Skin epidermis (tissue), 12 donors: ENCODE measurements at regions not wholly inside any gene's neighbourhood (a gene's known extent, or its start where the extent isn't known, plus 50 kb on each side); places are given as distances from the start of the nearest gene placed in this dataset.
"Not testable (repeated sequence)": the region's sequence is repeated elsewhere in the genome, so short reads cannot be mapped to it uniquely, and the experiment has no call there.

Experiments
- H3K27ac ChIP-seq, 21 experiments: fragments of 200-600 bp; sonication (generic) in 11 of 21; one replicate each; pipeline ENCODE4 v1.5.0; 2020; ENCODE audit warnings: mild to moderate bottlenecking in 3 of 21, inconsistent platforms in 2 of 21, moderate library complexity in 2 of 21
- H3K4me3 ChIP-seq, 7 experiments: fragments of 200-600 bp; sonication (generic) in 2 of 7; one replicate each; pipeline ENCODE4 v1.5.0; 2020; ENCODE audit warnings: inconsistent platforms in 2 of 7, mild to moderate bottlenecking in 2 of 7, moderate library complexity in 1 of 7

- H3K4me3 ChIP-seq, H3K27ac ChIP-seq: not testable (repeated sequence)
These were observed 364.8 kb upstream of the GRAMD2B start for GRCh38 chr5:126058392-126058791.

GRCh38 chr5:126062398-126063221, 360.6 kb upstream of the GRAMD2B start:
- peak overlapping the region in 1 of 21 experiments; percentile 8 for H3K27ac ChIP-seq
- H3K4me3 ChIP-seq = no peak overlapping the region

DNA sequence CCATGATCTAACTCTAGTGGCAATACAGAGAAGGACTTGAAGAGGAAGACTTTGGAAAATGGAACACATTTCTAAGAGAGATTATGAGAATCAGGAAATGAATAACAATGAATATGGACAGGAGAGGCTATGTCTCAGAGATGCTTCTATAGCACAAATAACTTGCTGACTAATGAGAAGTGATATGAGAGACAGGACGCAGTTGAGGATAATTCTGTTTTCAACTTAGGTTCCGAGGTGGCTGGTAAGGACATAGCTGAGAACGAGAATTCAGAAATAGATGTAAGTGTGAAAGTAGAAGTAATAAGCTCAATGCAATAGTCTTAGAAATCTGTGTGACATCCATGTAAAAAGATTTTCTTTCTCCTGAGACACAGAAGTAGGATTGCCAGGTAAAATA, 358.1 kb upstream of the GRAMD2B start:
- Histone ChIP-seq H3K27ac (no peak overlapping the region), H3K4me3 (no peak overlapping the region)

- Histone ChIP-seq H3K27ac (no peak overlapping the region), H3K4me3 (no peak overlapping the region)
These were observed 356.4 kb upstream of the GRAMD2B start for GRCh38 chr5:126066836-126067235.

- Histone ChIP-seq H3K27ac (no peak overlapping the region), H3K4me3 (no peak overlapping the region)
These were observed 355.8 kb upstream of the GRAMD2B start for GRCh38 chr5:126067404-126067803.

DNA sequence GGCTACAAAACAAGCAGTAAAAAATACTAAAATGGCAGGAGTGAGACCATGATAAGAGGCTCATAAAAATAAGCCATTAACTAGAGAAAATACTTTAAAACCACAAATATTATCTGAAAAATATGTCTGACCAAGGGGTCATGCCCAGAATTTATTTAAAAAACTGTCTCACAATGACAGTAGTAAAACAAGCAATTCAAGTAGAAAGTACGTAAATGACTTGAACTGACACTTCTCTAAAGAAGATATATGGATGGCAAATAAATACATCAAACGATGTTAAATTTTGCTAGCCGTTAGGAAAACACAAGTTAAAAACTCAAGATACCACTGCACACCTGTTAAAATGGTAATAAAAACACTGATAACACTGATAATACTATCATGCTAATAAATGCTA, 353.9 kb upstream of the GRAMD2B start:
- no peak overlapping the region for H3K27ac ChIP-seq
- H3K4me3 ChIP-seq = no peak overlapping the region

- H3K27ac ChIP-seq = no peak overlapping the region
- no peak overlapping the region for H3K4me3 ChIP-seq
These were observed 352.7 kb upstream of the GRAMD2B start for GRCh38 chr5:126070481-126070880.

DNA sequence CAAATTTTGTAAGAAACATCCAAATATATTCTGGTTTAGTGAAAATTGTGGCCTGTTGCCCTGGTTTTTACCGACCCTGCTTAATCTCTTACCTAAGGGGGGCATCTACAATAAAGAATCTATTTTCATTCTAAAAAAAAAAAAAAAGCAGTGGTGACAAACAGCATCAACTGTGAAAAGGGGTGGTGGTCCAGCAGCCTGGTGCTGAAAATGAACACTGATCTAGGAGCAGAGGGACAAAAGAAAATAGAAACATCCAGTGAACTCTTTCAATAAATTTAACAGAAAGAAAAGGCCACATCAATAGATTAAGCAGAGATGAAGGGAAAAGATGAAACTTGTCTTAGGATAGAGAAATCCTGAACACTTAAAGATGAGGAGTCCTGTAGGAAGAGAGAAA, 348.7 kb upstream of the GRAMD2B start:
- Histone ChIP-seq H3K27ac (no peak overlapping the region), H3K4me3 (no peak overlapping the region)

DNA sequence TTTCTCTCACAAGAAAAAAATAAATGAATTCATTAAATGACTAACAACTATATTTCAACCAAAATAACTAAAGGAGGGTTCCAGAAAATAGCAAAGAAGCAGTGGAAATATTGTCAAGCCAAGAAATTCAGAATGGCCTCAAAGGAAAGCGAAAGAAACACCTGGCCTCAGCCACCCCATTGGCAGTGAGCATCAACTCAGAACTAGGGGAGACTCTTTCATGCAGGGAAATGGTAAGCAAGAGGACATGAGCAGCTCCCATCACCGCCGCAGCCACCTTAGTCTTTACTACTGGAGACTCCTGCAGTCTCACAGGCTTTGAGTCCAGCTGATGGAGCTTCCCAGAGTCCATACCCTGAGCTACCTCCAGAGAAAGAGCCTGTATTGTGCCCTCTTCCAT, 343.9 kb upstream of the GRAMD2B start:
- Histone ChIP-seq H3K27ac (no peak overlapping the region), H3K4me3 (no peak overlapping the region)

DNA sequence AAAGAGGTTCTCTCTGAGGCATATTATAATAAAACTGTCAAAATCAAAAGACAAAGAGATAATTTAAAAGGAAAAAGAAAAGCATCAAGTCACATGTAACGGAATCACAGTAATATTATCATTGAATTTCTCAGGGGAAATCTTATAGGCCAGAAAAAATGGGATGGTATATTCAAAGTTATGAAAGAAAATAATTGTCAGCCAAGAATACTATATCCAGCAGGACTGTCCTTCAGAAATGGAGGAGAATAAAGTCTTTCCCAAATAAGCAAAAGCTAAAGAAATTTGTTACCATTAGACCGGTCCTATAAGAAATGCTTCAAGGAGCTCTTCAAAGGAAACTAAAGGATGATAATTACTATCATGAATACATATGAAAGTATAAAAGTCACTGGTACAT, 342.0 kb upstream of the GRAMD2B start:
- Histone ChIP-seq H3K4me3 (no peak overlapping the region), H3K27ac (no peak overlapping the region)

- Histone ChIP-seq H3K27ac (no peak overlapping the region), H3K4me3 (no peak overlapping the region)
These were observed 330.2 kb upstream of the GRAMD2B start for GRCh38 chr5:126093041-126093440.

DNA sequence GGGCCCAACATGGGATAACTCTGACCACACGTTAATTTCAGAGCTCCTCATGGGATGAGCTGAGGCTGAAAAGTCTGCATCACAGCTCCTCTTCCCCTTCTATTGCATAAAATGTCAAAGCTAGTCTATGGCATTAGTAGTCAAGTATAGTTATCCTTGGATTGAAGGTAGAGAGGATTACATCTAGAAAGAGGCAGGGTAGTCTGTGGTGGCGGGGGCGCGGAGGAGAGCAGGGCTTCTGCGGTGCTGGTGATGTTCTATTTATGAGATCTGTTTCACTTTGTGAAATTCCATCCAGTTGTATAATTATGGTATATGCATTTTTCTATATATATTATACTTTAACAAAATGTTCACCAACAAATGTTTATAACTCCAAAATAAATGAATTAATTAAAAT, 329.5 kb upstream of the GRAMD2B start:
- no peak overlapping the region for H3K4me3 ChIP-seq
- H3K27ac ChIP-seq = no peak overlapping the region

GRCh38 chr5:126094991-126095390, 328.2 kb upstream of the GRAMD2B start:
- Histone ChIP-seq H3K27ac (no peak overlapping the region), H3K4me3 (no peak overlapping the region)

GRCh38 chr5:126096442-126097006, 326.7 kb upstream of the GRAMD2B start:
- peak overlapping the region in 1 of 21 experiments; percentile 37 for H3K27ac ChIP-seq

DNA sequence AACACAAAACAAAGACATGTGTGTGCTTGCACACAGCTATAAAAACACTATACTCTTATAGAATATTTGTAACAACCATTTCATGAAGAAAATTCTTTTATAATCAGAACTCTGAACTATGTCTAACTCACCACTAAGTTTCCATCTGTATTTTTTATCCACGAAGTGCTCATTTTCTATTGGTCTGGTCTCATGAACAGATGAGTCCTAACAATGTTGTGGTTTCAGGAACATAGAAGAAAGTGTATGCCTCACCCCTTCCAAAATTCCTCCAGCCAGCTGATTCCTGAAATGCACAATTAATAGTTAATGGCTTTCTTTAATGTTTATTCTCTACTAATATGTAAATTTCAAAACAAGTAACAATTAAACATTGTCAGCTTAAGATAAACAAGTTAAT, 325.3 kb upstream of the GRAMD2B start:
- peak overlapping the region in 2 of 21 experiments; percentile 4 to 16 for H3K27ac ChIP-seq
- no peak overlapping the region for H3K4me3 ChIP-seq

More at GRCh38 chr5:126096442-126097006, 326.7 kb upstream of the GRAMD2B start:
- no peak overlapping the region for H3K4me3 ChIP-seq

DNA sequence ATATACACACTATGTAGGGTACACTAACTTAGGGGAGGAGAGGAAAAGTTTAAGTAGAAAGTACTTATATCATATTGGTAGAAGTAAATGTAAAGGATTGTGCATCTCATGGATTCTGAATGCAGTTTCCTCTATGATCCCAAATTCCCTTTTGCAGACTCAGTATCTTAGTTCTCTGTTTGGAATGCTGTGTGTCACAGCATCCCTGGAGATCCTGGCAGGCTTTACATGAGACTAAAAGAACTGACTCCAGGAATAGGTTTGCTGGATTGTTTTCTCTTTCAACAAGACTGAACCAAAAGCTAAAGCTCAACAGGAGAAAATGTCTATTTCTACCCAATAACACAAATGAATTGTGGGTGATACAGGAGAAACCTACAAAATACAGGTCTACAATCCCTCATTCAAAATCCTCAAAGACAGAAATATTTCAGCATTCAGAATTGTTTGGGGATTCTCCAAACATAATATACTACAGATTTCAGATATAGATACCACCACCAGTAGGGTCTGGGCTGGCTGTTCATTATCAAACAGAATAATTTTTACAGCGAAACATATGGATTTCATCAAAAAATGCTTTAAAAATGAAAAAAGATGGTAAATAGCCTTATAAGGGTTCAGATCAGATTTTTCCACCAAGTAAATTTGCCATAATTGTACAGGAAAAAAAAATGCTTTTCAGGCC, 324.7 kb upstream of the GRAMD2B start:
- Histone ChIP-seq H3K27ac (peak overlapping the region in 3 of 21 experiments; percentile 16 to 31 (median 16)), H3K4me3 (no peak overlapping the region)

DNA sequence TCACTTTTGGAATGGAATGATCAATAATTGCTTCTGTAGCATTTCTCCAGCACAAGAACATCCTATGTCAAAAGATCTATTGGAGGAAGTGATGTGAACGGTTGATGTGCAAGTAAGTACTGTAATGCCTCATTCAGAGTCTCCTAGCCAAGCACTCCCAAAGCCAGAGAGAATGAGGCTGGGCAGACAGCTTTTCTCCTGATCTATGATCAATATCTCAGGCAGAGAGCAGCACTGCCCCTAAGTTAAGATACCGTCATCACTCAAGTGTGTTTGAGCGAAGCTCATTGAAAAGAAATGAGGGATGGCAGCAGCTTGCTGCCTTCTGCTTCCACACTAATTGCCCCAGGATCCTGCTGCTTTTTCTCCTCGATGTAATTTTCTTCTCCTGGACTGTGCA, 324.1 kb upstream of the GRAMD2B start:
- H3K4me3 ChIP-seq = no peak overlapping the region
- peak overlapping the region in 1 of 21 experiments; percentile 31 for H3K27ac ChIP-seq

DNA sequence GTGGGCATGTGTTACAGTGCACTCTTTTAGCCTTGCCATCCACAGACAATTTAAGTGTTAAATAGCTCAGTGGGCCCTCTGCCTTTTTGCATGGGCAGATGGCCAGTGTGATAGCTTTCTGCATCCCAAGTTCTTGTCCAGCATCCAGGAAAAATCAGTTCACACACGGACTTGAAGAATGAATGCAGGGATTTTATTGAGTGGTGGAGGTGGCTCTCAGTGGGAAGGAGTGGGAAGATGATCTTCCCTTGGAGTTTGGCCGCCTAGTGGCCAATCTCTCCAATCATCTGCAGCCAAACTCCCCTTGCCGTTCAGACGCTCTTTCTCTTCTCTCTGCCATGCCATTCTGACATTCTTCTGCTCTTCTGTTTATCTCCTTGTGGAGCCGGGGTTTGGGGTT, 322.4 kb upstream of the GRAMD2B start:
- H3K4me3 ChIP-seq = no peak overlapping the region
- no peak overlapping the region for H3K27ac ChIP-seq

DNA sequence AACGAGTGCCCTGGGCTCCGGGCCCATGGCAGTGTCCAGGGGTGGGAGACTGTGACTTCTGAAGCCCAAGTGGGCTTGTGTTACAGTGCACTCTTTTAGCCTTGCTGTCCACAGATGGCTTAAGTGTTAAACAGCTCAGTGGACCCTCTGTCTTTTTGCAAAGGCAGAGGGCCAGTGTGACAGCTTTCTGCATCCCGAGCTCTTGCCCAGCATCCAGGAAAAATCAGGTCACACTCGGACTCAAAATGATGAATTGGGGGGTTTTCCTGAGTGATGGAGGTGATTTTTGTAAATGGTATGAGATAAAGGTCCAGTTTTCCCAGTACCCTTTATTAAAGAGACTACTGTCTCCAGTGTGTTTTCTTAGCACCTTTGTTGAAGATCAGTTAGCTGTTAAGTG, 321.3 kb upstream of the GRAMD2B start:
- no peak overlapping the region for H3K27ac ChIP-seq
- H3K4me3 ChIP-seq = no peak overlapping the region

- Histone ChIP-seq H3K4me3 (no peak overlapping the region), H3K27ac (no peak overlapping the region)
These were observed 320.2 kb upstream of the GRAMD2B start for GRCh38 chr5:126103050-126103449.

GRCh38 chr5:126103868-126104267, 319.3 kb upstream of the GRAMD2B start:
- H3K4me3 ChIP-seq = no peak overlapping the region
- no peak overlapping the region for H3K27ac ChIP-seq
